GM18867 (cell line): ENCODE measurements at regions not wholly inside any gene's neighbourhood (a gene's known extent, or its start where the extent isn't known, plus 50 kb on each side); places are given as distances from the start of the nearest gene placed in this dataset.
"Not testable (repeated sequence)": the region's sequence is repeated elsewhere in the genome, so short reads cannot be mapped to it uniquely, and the experiment has no call there.

Source experiments
- ATAC-seq: cut with Tn5 transposase; IDR thresholded peaks from one replicate; pipeline ENCODE4 v1.9.1; 2021; ENCODE audit warnings: mild to moderate bottlenecking, moderate library complexity; ENCODE audit not compliant: unreplicated experiment

DNA sequence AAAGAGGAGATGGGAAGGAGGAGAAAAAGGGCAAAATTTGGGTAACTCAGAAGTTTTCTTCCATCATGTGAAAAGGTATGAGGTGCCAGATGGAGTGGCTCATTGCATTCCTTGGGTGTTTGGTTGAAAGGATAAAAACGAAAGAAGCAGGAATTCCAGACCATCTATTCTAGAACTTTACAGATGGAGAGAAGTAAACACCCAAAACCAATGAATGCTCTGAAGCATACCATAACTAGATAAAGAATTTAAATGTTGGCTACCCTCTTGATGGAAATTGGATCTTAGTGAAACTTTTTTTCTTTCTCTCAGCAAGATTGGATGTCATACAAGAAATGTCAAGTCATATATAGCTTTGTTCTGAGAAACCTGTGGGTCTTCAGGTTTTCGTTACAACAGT, 175.6 kb upstream of the FAR2 start:
- ATAC-seq: no peak

DNA sequence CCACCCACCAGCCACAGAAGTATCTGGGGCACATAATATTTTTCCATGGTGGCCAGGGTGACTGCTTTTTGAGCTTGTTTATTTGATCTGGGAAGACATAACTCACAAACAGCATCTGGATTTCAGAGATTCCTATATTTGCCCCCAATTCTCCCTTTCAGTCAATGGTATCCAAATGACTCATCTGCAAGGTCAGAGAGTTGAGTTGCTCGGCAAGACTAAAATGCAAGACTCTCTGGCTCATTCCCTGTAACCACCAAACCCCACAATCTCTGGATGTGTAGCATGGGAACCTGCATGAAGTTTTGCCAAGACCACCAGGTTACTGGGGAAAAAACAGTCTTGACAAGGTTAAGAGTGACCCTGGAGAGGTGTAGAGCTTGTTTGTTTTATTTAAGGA, 174.9 kb upstream of the FAR2 start:
- no peak for ATAC-seq

DNA sequence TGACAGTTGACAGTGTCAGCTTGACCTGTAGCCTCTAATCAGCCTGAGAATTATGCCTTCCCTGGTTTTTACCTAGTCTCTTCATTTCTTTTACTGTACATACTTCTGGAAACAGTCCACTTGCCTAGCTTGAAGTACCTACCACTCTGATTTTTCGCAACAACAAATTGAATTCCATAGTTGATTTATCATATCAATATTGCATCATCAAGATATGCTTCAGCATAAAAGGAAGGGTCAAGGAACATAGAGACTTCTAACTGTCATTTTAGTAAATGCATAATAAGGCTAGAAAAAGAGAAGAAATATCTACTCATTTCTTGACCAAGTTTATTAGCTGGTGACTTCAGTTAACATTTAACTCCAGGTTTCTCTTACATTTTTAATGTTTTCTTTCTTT, 174.2 kb upstream of the FAR2 start:
- no peak for ATAC-seq

DNA sequence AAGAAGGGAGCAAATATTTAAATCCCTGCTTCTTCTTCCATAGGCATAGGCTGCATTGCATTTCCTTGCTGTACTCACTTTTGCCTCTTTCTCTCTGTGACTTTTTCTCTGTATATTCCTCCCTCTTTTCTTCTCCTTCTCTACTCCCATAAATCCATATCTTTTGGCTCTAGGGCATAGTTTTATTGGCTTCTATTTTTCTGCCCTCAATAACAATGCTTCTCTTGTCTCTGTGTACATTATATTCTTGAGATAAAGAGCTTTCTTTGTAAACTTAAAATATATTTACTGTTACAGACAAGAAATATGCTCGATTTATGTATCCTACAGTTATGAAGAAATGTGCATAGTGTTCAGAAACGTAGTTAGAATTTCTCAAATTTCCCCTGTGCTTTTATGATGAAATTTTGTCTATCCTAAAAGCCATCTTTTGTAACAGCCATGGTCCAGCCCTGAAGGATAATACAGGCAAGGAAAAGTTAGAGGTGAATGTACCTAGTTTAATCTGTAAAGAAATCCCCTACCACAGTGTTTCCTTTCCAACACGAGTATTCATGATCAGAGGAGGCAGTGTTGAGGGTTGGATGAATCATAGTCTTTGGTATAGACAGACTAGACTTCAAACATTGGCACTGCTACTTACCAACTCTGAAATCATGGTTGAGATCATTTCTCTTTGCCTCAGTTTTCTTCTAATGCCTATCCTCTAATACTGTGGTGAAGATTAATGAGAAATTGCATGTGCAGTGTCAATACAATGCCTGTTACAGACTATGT, 173.3 kb upstream of the FAR2 start:
- ATAC-seq: no peak

DNA sequence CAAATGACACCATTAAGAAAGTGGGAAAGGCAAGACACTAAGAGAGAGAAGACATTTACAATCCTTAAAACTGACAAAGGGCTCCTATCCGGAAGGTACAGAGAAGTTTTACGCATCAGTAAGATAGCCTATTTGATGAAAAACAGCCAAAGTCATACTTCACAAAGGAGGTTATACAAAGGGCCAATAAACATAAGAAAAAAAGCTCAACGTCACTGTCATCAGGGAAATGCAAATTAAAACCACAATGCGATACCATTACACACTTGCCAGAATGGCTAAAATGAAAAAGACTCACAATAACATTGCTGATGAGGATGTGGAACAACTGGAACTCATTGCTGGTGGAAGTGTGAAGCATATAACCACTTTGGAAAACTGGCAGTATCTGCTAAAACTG, 168.6 kb upstream of the FAR2 start:
- ATAC-seq: no peak

DNA sequence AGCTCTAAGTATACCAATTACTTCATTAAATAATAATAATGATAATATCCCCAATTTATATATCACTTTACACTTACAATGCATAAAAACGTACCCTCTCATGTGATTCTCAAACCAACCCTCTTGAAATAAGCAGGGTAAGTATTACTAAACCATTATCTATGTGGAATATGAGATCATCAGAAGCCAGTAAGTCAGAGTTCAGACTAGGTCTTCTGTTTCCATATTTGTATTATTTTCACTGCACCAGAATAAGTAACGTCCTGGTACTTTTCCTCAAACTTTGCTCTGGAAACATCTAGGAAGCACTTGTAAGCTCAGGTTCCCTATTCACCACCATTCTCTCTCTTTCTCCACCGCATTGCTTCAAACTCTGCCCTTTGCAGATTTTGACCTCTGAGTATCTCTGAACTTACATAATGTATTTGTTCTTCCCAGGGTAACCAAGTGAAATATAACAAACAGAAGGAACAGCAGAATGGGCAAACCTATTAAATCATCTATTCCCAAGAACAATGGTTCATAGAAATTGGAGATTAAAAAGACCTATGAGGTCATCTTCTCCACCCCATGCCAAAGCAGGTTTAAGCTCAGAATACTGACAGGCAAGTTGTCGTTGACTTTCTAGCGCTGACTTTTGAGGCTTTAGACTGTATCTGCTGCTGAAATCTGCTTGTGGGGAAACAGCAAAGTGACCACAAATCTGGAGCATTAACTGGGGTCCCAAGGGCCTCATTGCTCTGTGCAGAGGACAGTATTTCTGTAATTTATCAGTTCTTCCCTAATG, 161.3 kb upstream of the FAR2 start:
- no peak for ATAC-seq

DNA sequence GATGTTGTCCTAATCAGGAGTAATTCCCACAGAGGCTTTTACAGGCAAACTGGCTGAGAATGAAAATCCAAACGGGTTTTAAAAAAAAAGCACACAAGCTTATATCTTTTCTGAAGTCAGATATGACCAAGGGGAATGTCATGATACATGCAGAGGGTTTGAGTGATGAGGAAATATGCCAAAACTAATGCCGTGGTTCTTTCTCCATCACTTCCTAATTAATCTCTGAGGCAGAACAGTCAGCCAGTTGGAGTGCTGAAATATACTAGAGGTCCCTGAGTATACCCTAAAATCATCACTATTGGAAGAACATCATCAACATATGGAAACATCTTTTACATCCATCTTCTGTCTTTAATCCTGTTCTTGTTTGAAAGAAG, 160.8 kb upstream of the FAR2 start:
- no peak for ATAC-seq

DNA sequence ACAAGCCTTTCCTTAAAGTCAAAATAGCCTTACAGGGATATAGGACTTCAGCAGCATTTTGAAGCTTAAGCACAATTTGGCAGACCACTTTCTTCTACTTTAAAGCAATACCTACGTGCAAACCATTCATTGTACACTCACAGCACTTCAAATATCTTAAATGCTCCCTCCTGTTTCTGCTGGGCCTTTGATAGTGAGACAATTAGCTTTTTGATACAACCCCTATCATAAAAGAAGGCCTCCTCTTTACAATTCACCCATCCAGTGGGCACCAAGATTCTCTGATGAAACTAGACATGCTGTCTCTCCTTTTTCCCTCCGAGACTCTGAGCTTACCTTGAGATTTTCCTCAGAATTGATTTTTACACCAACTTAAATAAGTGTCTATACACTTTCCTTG, 157.5 kb upstream of the FAR2 start:
- ATAC-seq: no peak

DNA sequence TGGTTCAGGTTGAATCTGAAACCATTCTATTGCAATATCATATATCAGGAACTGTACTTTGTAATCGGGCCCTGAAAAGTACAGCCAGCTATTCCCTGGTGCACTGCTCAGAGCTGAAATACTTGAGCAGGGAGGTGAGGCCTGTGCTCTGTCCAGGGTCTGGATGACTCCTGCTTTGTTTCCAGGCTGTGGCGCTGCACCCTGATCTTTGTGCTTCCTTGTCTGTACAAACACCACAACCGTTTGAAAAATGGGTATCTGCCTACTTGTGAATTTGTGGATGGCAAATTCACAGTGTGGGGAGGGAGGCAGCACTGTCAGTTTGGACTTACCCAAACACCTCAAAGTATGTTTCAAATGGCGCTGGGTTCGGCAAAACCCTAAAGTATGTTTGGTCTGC, 155.4 kb upstream of the FAR2 start:
- no peak for ATAC-seq

DNA sequence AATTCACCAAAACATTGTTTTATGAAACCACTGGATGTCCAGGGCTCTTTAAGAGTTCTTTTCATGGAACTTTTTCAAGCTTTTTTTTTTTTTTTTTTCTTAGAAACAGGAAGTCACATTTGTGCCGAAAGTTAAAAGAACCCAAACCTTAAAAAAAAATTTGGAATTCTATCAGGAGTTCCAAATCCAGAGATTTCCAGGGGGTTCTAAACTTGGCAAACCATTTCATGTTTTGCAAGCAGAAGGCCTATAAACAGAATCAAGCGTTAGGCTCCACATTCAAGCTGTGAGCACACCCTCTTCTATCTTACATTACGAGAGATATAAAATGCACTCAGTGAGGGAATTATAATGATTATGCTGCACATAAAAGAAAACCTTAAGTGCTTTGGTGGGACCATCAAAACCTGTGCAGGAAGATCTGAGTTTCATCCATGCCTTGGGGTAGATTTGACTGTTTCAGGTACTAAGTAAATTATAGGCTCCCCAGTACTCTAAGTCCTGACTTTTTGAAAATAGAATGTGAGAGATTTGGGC, 154.8 kb upstream of the FAR2 start:
- ATAC-seq: no peak

DNA sequence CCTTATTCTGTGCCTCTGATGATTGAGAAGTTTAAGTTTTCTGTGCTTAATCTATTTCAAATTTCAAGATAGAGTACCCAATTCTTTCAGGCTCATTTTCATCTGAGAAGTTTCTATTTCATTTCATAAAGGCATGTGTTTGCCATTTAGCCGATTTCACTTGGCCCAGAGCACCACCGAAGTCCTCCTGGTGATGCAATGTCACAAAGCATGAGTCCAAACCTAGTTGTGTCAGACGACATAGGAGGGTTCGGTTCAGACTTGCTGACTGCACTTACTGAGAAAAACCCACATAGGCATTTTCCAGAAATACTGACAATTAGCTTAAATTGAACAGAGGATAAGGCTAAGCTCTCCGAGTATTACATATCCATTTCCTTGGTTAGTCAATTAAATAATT, 152.4 kb upstream of the FAR2 start:
- no peak for ATAC-seq

DNA sequence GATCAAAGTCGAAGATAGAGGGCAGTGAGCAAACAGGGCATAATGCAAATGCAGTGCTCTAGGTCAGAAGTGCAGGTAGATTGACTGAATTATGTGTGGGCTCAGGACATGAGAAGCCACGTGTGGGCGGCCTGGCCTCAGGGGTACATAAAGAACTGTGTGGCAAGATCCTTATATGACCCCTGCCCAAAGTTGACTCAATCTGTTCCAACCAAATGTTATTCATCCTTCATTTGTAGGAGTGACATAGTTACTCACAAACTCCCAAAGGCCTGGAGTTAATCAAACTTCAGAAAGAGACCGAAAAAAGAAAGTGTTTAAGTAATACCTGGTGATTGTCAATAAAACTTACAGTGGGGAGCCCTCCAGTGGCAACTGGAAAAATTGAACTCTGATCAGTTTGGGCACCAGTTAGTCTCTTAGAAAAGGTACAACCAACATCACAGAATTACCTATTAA, 150.4 kb upstream of the FAR2 start:
- ATAC-seq: peak; percentile 75

DNA sequence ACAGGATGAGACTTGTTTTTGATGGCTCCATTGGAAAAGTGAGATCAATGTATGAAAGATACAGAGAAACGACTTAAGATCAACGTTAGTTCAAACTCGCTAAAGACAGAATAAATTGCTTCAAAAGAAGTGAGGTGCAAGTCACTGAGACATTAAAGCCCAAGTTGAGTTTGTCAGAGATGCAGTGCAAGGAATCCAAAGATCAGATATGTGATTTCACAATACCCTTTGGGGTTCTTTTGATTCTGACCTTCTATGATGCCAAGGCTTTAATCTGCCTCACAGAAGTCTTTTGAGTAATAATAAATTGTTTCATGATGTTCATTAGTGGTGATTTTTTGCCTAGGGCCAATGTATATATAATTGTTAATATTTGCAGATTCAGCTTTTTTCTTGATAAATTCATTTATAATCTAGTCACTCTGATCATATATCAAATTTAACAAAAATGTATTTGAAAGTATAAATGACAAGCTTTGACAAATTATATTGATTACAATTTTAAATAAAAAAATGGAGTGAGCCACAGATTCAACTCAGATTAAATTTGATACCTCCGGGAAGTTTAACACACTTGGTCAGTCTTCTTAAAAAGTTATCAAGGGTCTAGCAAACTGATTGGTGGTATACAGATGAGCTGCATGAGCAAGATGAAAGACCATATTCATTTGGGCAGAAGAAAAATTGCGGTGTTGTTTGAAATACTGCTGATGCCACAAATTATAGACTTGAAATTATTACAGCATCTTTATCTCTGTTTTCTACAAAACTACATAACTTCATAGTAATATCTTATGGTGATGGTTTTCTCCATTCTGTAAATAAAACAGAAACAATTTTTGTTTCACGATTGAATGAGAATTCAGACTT, 144.8 kb upstream of the FAR2 start:
- no peak for ATAC-seq

DNA sequence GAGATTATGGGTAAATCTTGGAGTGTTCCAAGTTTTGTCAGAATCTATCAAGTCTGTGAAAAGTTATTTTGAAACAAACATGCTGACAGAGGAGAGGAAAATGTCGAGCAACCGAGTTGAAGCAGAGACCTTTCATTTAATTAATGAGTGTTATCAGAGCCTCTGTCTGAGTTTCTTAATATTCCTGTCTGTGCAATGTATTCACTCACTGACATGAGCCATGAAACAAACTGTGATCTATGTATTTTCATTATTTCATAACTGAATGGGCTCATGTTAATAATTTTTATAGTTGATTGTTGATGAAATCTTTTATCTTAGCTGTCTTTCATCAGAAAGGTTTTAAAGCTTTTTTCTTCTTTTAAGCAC, 144.2 kb upstream of the FAR2 start:
- no peak for ATAC-seq

DNA sequence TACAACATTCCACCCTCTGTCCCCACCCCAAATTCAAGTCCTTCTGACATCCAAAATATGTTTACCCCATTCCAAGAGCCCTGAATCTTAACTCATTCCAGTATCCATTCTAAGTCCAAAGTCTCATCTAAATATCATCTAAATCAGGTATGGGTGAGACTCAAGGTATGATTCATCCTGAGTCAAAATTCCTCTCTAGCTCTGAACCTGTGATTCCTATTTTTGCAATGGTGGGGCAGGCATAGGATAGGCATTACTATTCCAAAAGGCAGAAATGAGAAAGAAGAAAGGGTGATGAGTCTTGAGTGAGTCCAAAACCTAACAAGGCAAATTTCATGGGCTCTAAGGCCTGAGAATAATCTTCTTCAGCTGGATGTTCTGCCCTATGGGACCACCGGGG, 140.3 kb upstream of the FAR2 start:
- ATAC-seq: no peak

DNA sequence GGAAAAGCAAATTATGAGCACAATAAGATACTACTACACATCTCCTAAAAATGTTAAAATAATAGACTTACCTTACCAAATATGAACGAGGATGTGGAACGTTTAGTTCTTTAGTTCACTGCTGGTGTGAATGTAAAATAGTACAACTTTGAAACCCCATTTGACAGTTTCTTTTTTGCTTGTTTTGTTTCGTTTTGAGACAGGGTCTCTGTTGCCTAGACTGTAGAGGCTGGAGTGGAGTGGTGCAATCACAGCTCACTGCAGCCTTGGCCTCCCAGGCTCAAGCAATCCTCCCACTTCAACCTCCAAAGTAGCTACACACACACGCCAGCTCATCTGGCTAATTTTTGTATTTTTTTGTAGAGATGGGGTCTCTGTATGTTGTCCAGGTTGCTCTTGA, 136.4 kb upstream of the FAR2 start:
- ATAC-seq: peak; percentile 71

DNA sequence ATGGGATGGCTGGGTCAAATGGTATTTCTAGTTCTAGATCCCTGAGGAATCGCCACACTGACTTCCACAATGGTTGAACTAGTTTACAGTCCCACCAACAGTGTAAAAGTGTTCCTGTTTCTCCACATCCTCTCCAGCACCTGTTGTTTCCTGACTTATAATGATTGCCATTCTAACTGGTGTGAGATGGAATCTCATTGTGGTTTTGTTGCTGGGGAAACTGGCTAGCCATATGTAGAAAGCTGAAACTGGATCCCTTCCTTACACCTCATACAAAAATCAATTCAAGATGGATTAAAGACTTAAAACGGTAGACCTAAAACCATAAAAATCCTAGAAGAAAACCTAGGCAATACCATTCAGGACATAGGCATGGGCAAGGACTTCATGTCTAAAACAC, 131.5 kb upstream of the FAR2 start:
- not testable (repeated sequence) for ATAC-seq

DNA sequence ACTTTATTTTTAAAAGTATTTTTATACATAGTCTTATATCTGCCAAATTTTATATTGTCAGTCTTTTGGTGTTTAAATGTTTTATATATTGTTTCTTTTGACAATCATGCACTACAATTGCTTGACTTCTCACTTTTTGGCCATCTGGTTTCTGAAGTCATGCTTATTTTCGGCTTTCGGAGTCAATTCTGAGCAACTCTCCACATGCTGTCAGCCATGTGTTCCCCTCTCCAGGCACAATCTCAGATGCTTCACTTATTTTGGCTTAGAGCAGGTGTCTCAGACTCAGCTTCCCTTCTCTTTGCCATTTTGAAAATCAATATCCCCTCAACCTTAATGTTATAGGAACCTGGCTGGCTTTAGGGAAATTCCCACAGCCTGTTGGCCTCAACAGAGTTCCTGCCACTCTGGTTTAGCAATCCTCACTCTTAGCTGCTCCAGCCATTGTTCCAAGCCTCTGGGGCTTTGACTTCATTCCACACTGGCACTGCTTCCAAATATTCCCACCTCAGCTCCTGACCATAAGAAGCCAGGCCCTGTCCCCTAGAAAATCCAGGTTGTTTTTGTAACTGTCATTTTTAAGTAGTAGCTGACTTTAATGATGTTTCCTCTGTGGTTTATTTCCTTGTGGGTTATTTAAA, 125.5 kb upstream of the FAR2 start:
- no peak for ATAC-seq

DNA sequence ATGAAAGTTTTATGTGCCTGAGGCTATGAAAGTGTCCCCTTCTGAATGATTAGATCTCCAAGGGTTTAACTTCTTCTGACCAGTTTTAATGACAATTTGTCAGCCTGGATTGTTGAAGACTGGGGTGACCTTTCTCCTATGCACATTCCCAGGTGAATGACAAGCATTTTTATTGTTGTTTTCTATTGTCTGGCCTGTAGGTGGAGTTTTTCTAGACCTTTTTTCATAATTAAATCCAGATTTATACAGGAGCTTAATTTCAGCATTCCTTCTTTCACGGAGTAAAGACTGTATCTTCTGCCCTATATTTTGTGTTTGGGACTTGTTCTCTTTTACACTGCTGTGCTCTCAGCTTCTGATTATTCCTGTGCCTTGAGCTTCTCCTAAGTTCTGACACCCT, 125.0 kb upstream of the FAR2 start:
- ATAC-seq: no peak

DNA sequence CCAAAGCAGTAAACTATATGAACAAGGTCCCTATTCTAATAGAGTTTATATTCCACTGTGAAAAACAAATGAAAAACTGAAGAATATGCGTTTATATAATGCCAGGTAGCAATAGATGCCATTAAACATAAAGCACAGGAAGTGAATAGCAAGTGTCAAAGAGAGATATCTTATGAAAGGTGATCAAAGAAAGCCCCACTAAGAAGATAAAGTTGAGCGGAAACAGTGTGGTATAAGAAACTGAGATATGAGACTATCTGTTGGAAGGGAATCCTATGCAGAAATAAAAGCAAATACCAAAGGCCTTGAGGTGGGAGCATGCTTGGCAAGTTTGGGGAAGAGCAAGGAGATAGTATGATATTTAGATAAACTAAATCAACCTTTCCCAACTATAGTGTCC, 123.1 kb upstream of the FAR2 start:
- no peak for ATAC-seq

DNA sequence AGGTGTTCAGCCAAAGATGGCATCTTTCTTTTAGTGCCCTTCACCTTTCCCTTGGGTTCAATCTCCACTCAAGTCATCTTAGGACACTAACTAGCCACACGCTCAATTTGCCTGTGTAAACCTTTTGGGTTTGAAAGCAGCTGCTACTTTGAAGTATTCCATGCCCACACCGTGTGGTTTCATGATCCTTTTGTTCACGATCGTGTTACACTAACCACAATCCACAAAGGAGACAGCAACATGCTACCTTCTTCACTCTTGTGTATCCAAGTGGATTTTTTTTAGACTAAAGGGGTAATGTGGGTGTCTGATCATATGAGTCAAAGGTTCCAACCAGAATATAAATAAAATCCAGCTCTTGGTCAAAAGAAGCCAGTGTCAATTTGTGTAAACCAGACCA, 122.7 kb upstream of the FAR2 start:
- ATAC-seq: no peak
